ENCODE measurements at regions not wholly inside any gene's neighbourhood (a gene's known extent, or its start where the extent isn't known, plus 50 kb on each side); places are given as distances from the start of the nearest gene placed in this dataset.

DNA sequence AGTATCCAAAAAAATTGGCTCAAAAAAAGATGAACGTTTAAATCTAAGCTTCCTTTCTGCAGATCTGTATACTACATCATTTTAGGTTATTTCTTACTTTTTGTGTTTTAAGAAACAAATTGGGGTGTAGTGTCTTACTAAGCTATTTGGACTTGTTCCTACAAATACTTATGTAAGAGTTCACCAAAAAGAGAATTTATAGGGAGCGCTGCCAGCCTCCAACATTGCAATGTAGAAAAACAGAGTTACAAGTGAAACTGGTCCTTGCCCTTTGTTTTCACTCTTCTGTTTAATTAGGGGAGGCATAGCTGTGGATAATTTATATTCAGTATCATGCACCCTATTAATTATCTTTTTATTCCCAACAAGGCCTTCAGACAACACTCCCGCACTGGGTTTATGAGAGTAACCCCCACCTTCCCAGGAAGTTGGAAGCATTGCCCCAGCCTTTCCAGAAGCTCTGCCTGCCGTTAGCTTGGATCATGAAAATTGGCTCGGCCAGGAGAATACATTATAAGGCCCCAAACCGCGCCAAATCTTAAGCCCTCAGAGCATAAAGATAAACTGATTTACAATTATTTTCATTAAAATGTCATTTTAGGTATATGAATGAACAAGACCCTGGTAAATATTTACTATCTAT, 261.8 kb upstream of the KLF6 start:
- Mint-ChIP-seq H3K9me3 (peaks cover 2 to 10% (median 7%) of the 10 kb centered on the region in 7 donors), H3K36me3 (peaks cover 6% of the 10 kb centered on the region), H3K4me1 (no peaks in the 10 kb centered on the region), H3K27ac (no peak overlapping the region), H3K4me3 (no peak overlapping the region), H3K27me3 (no peaks in the 10 kb centered on the region)
- Histone ChIP-seq H3K9me3 (ENCODE audit: control insufficient read depth in 2 of 2, low read length in 2 of 2) (peaks cover 5 to 7% of the 10 kb centered on the region in 2 experiments), H3K36me3 (ENCODE audit: control insufficient read depth, insufficient read depth, low read length) (no peaks in the 10 kb centered on the region), H3K27ac (ENCODE audit: insufficient read depth, low read length, poor library complexity, severe bottlenecking) (no peak overlapping the region), H3K27me3 (ENCODE audit: control insufficient read depth, insufficient read depth, low read length) (no peaks in the 10 kb centered on the region), H3K4me3 (ENCODE audit: low read depth, low read length) (no peak overlapping the region), H3K4me1 (ENCODE audit: control insufficient read depth, insufficient read depth, low read length, poor library complexity, severe bottlenecking) (no peaks in the 10 kb centered on the region)
- DNase-seq = no peak
- ATAC-seq (ENCODE audit: low read depth in 2 of 2) = no peak

- peaks cover 6% of the 10 kb centered on the region for H3K36me3 Mint-ChIP-seq
- Histone ChIP-seq H3K27me3 (ENCODE audit: control insufficient read depth, insufficient read depth, low read length) (no peaks in the 10 kb centered on the region), H3K9me3 (ENCODE audit: control insufficient read depth in 2 of 2, low read length in 2 of 2) (peaks cover 12 to 15% of the 10 kb centered on the region in 2 experiments), H3K27ac (ENCODE audit: insufficient read depth, low read length, poor library complexity, severe bottlenecking) (no peak overlapping the region), H3K4me3 (ENCODE audit: low read depth, low read length) (no peak overlapping the region), H3K4me1 (ENCODE audit: control insufficient read depth, insufficient read depth, low read length, poor library complexity, severe bottlenecking) (no peaks in the 10 kb centered on the region), H3K36me3 (ENCODE audit: control insufficient read depth, insufficient read depth, low read length) (no peaks in the 10 kb centered on the region)
- ATAC-seq (ENCODE audit: low read depth in 2 of 2) (no peak), DNase-seq (no peak)
- H3K9me3 Mint-ChIP-seq = peaks cover 4 to 15% (median 12%) of the 10 kb centered on the region in 7 donors
- no peaks in the 10 kb centered on the region for H3K27me3 Mint-ChIP-seq
- no peaks in the 10 kb centered on the region for H3K4me1 Mint-ChIP-seq
- no peak overlapping the region for H3K4me3 Mint-ChIP-seq
- peak overlapping the region in 1 of 3 donors; percentile 30 for H3K27ac Mint-ChIP-seq
Observed at GRCh38 chr10:4046030-4046429, 261.0 kb upstream of the KLF6 start.

DNA sequence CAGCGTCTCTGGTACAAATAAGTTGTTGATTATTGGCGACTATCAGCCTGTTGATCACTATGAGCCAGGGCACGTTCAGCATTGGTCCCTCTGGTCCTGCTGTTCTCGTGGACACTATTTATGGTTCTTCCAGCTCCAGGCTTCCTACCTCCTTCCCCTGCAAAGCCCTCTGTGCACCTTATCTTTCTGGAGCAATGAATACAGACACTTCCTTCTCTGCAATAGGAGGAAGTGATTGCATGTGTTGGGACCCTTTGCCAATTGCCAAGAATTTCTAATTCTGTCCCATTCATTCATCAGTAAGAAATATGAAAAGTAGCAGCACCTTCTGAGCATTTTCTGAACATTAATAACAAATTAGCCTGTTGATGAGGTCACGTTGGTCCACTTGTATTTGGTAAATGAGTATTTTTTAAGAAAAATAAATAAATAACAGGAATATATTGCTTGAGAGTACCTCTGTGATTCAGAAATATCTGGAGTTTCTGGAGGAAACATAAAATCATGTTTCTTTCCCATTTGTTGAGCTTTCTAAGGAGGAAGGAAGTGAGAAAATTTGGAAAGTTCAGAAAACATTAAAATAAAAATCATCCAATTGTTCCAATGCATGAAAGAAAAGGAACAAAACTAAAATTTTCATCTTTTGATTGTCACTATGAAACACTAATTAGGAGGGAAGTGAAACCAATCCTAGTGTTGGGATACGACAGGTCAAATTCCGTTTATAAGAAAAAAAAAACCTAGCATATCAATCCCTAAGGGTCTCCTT, 259.1 kb upstream of the KLF6 start:
- H3K27me3 Mint-ChIP-seq = no peaks in the 10 kb centered on the region

GRCh38 chr10:4041635-4042034, 256.6 kb upstream of the KLF6 start:
- H3K9me3 ChIP-seq (ENCODE audit: control insufficient read depth in 2 of 2, low read length in 2 of 2) = peaks cover 14 to 16% of the 10 kb centered on the region in 2 experiments
- Mint-ChIP-seq H3K27me3 (no peaks in the 10 kb centered on the region), H3K27ac (no peak overlapping the region), H3K36me3 (peaks cover 6% of the 10 kb centered on the region), H3K4me3 (no peak overlapping the region), H3K4me1 (no peaks in the 10 kb centered on the region), H3K9me3 (peaks cover 4 to 17% (median 12%) of the 10 kb centered on the region in 7 donors)
- H3K36me3 ChIP-seq (ENCODE audit: control insufficient read depth, insufficient read depth, low read length) = no peaks in the 10 kb centered on the region
- no peaks in the 10 kb centered on the region for H3K4me1 ChIP-seq (ENCODE audit: control insufficient read depth, insufficient read depth, low read length, poor library complexity, severe bottlenecking)
- no peaks in the 10 kb centered on the region for H3K27me3 ChIP-seq (ENCODE audit: control insufficient read depth, insufficient read depth, low read length)
- H3K4me3 ChIP-seq (ENCODE audit: low read depth, low read length) = no peak overlapping the region
- ATAC-seq (ENCODE audit: low read depth in 2 of 2) = no peak
- no peak for DNase-seq
- H3K27ac ChIP-seq (ENCODE audit: insufficient read depth, low read length, poor library complexity, severe bottlenecking) = no peak overlapping the region

More for the DNA sequence above, 259.1 kb upstream of the KLF6 start:
- peaks cover 4 to 17% (median 12%) of the 10 kb centered on the region in 7 donors for H3K9me3 Mint-ChIP-seq
- Histone ChIP-seq H3K36me3 (ENCODE audit: control insufficient read depth, insufficient read depth, low read length) (no peaks in the 10 kb centered on the region), H3K27me3 (ENCODE audit: control insufficient read depth, insufficient read depth, low read length) (no peaks in the 10 kb centered on the region), H3K4me1 (ENCODE audit: control insufficient read depth, insufficient read depth, low read length, poor library complexity, severe bottlenecking) (no peaks in the 10 kb centered on the region), H3K9me3 (ENCODE audit: control insufficient read depth in 2 of 2, low read length in 2 of 2) (peaks cover 14 to 16% of the 10 kb centered on the region in 2 experiments), H3K27ac (ENCODE audit: insufficient read depth, low read length, poor library complexity, severe bottlenecking) (no peak overlapping the region), H3K4me3 (ENCODE audit: low read depth, low read length) (no peak overlapping the region)
- H3K27ac Mint-ChIP-seq = no peak overlapping the region
- peaks cover 6% of the 10 kb centered on the region for H3K36me3 Mint-ChIP-seq
- ATAC-seq (ENCODE audit: low read depth in 2 of 2) = no peak
- H3K4me1 Mint-ChIP-seq = no peaks in the 10 kb centered on the region
- no peak for DNase-seq
- H3K4me3 Mint-ChIP-seq = no peak overlapping the region

DNA sequence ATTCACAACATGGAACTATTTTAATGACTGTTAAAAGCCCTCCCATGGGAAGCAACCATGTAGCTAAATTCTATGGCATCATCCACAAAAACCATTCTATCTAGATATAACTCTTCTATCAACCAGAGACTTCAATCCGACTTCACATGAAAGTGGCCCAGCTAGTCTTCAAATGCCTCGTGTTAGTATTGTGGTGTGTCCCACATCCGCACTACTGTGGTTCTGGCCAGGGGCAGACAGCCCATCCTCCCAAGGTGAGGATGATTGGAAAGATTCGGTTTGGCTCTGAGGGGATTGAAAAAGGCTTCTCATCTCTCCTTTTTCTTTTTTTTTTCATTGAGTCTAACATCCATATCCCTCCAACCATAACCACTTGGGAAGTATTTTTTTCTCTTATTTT, 253.0 kb upstream of the KLF6 start:
- Mint-ChIP-seq H3K4me3 (no peak overlapping the region), H3K9me3 (peaks cover 3 to 15% (median 12%) of the 10 kb centered on the region in 7 donors), H3K27me3 (no peaks in the 10 kb centered on the region), H3K4me1 (peaks cover 11 to 27% (median 23%) of the 10 kb centered on the region in 4 donors), H3K36me3 (peaks cover 6% of the 10 kb centered on the region), H3K27ac (no peak overlapping the region)
- Histone ChIP-seq H3K4me3 (ENCODE audit: low read depth, low read length) (no peak overlapping the region), H3K36me3 (ENCODE audit: control insufficient read depth, insufficient read depth, low read length) (no peaks in the 10 kb centered on the region), H3K27me3 (ENCODE audit: control insufficient read depth, insufficient read depth, low read length) (no peaks in the 10 kb centered on the region), H3K27ac (ENCODE audit: insufficient read depth, low read length, poor library complexity, severe bottlenecking) (no peak overlapping the region), H3K4me1 (ENCODE audit: control insufficient read depth, insufficient read depth, low read length, poor library complexity, severe bottlenecking) (peaks cover 16% of the 10 kb centered on the region), H3K9me3 (ENCODE audit: control insufficient read depth in 2 of 2, low read length in 2 of 2) (peaks cover 14 to 16% of the 10 kb centered on the region in 2 experiments)
- DNase-seq (no peak), ATAC-seq (ENCODE audit: low read depth in 2 of 2) (no peak)

GRCh38 chr10:4035599-4035945, 250.6 kb upstream of the KLF6 start:
- Histone ChIP-seq H3K27ac (ENCODE audit: insufficient read depth, low read length, poor library complexity, severe bottlenecking) (no peak overlapping the region), H3K4me1 (ENCODE audit: control insufficient read depth, insufficient read depth, low read length, poor library complexity, severe bottlenecking) (peaks cover 16% of the 10 kb centered on the region), H3K4me3 (ENCODE audit: low read depth, low read length) (peak overlapping the region; percentile 40), H3K36me3 (ENCODE audit: control insufficient read depth, insufficient read depth, low read length) (no peaks in the 10 kb centered on the region), H3K9me3 (ENCODE audit: control insufficient read depth in 2 of 2, low read length in 2 of 2) (no peaks in the 10 kb centered on the region), H3K27me3 (ENCODE audit: control insufficient read depth, insufficient read depth, low read length) (no peaks in the 10 kb centered on the region)
- Mint-ChIP-seq H3K9me3 (peaks cover 0 to 1% (median 0%) of the 10 kb centered on the region in 7 donors), H3K27ac (peak overlapping the region in 2 of 3 donors; percentile 65 to 78), H3K27me3 (no peaks in the 10 kb centered on the region), H3K36me3 (no peaks in the 10 kb centered on the region), H3K4me1 (peaks cover 11 to 30% (median 24%) of the 10 kb centered on the region in 4 donors), H3K4me3 (peak overlapping the region in 3 of 4 donors; percentile 51 to 94 (median 79))
- ATAC-seq (ENCODE audit: low read depth in 2 of 2) = no peak
- DNase-seq = no peak

GRCh38 chr10:4034907-4035598, 250.0 kb upstream of the KLF6 start:
- no peaks in the 10 kb centered on the region for H3K36me3 Mint-ChIP-seq
- H3K4me1 Mint-ChIP-seq = peaks cover 11 to 30% (median 24%) of the 10 kb centered on the region in 4 donors
- no peaks in the 10 kb centered on the region for H3K27me3 Mint-ChIP-seq
- H3K4me3 Mint-ChIP-seq = peak overlapping the region; percentile 51 to 94 (median 78)
- Histone ChIP-seq H3K4me3 (ENCODE audit: low read depth, low read length) (peak overlapping the region; percentile 40), H3K36me3 (ENCODE audit: control insufficient read depth, insufficient read depth, low read length) (no peaks in the 10 kb centered on the region), H3K9me3 (ENCODE audit: control insufficient read depth in 2 of 2, low read length in 2 of 2) (no peaks in the 10 kb centered on the region), H3K27ac (ENCODE audit: insufficient read depth, low read length, poor library complexity, severe bottlenecking) (no peak overlapping the region), H3K27me3 (ENCODE audit: control insufficient read depth, insufficient read depth, low read length) (no peaks in the 10 kb centered on the region), H3K4me1 (ENCODE audit: control insufficient read depth, insufficient read depth, low read length, poor library complexity, severe bottlenecking) (peaks cover 16% of the 10 kb centered on the region)
- ATAC-seq (ENCODE audit: low read depth in 2 of 2) (no peak), DNase-seq (peak in 1 of 3 donors; percentile 46)
- H3K27ac Mint-ChIP-seq = peak overlapping the region; percentile 65 to 91 (median 78)
- H3K9me3 Mint-ChIP-seq = no peaks in the 10 kb centered on the region

All from CD4-positive, CD25-positive, alpha-beta regulatory T cell (primary cell).